ENCODE measurements at regions not wholly inside any gene's neighbourhood (a gene's known extent, or its start where the extent isn't known, plus 50 kb on each side); places are given as distances from the start of the nearest gene placed in this dataset.

GRCh38 chr2:53095664-53096063 is 671.9 kb upstream of the CHAC2 start:
- ChIA-PET POLR2A (no interaction called here), CTCF (no interaction called here)
- Histone ChIP-seq H3K27ac (ENCODE audit: extremely low read depth, low read depth, low read length) (no peak overlapping the region), H3K4me1 (ENCODE audit: control insufficient read depth, insufficient read depth, low read length) (no peaks in the 10 kb centered on the region), H3K4me3 (ENCODE audit: low read depth, low read length) (no peak overlapping the region), H3K36me3 (ENCODE audit: control insufficient read depth in 2 of 2, insufficient read depth in 1 of 2, low read length in 2 of 2) (no peaks in the 10 kb centered on the region), H3K9me3 (ENCODE audit: control insufficient read depth, insufficient read depth, low read depth, low read length) (no peaks in the 10 kb centered on the region)
- TF ChIP-seq ZNF121 (tag by site-specific recombination; IDR thresholded peaks at IDR 0.05): no peak
- TF ChIP-seq, protein P1, sequence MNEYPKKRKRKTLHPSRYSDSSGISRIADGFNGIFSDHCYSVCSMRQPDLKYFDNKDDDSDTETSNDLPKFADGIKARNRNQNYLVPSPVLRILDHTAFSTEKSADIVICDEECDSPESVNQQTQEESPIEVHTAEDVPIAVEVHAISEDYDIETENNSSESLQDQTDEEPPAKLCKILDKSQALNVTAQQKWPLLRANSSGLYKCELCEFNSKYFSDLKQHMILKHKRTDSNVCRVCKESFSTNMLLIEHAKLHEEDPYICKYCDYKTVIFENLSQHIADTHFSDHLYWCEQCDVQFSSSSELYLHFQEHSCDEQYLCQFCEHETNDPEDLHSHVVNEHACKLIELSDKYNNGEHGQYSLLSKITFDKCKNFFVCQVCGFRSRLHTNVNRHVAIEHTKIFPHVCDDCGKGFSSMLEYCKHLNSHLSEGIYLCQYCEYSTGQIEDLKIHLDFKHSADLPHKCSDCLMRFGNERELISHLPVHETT (tag by site-specific recombination; IDR thresholded peaks at IDR 0.05): no peak
- TF ChIP-seq, protein P2, sequence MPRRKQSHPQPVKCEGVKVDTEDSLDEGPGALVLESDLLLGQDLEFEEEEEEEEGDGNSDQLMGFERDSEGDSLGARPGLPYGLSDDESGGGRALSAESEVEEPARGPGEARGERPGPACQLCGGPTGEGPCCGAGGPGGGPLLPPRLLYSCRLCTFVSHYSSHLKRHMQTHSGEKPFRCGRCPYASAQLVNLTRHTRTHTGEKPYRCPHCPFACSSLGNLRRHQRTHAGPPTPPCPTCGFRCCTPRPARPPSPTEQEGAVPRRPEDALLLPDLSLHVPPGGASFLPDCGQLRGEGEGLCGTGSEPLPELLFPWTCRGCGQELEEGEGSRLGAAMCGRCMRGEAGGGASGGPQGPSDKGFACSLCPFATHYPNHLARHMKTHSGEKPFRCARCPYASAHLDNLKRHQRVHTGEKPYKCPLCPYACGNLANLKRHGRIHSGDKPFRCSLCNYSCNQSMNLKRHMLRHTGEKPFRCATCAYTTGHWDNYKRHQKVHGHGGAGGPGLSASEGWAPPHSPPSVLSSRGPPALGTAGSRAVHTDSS (tag by site-specific recombination; IDR thresholded peaks at IDR 0.05): no peak
- no peak for TF ChIP-seq BCL11B (tag by site-specific recombination; IDR thresholded peaks at IDR 0.05; ENCODE audit: low read depth)
- no peak for TF ChIP-seq SP7 (tag by site-specific recombination; IDR thresholded peaks at IDR 0.05)

- POLR2A ChIA-PET: no interaction called here
- no peaks in the 10 kb centered on the region for H3K9me3 ChIP-seq (ENCODE audit: control insufficient read depth, insufficient read depth, low read depth, low read length)
- no peak overlapping the region for H3K4me3 ChIP-seq (ENCODE audit: low read depth, low read length)
- CTCF ChIA-PET: no interaction called here
- H3K36me3 ChIP-seq (ENCODE audit: control insufficient read depth in 2 of 2, insufficient read depth in 1 of 2, low read length in 2 of 2): no peaks in the 10 kb centered on the region
- TF ChIP-seq ZNF433 (tag by site-specific recombination; IDR thresholded peaks at IDR 0.05; ENCODE audit: low read depth): no peak
- TF ChIP-seq ZNF23 (tag by site-specific recombination; IDR thresholded peaks at IDR 0.05; ENCODE audit: borderline replicate concordance): no peak
- no peak for TF ChIP-seq KLF16 (tag by site-specific recombination; IDR thresholded peaks at IDR 0.05)
- TF ChIP-seq HIC1 (tag by site-specific recombination; IDR thresholded peaks at IDR 0.05): no peak
- TF ChIP-seq ZNF843 (tag by site-specific recombination; IDR thresholded peaks at IDR 0.05): no peak
- no peak for TF ChIP-seq KLF10 (tag by site-specific recombination; IDR thresholded peaks at IDR 0.05)
- no peak for TF ChIP-seq MYNN (tag by site-specific recombination; IDR thresholded peaks at IDR 0.05; ENCODE audit: borderline replicate concordance)
- TF ChIP-seq, protein P3, sequence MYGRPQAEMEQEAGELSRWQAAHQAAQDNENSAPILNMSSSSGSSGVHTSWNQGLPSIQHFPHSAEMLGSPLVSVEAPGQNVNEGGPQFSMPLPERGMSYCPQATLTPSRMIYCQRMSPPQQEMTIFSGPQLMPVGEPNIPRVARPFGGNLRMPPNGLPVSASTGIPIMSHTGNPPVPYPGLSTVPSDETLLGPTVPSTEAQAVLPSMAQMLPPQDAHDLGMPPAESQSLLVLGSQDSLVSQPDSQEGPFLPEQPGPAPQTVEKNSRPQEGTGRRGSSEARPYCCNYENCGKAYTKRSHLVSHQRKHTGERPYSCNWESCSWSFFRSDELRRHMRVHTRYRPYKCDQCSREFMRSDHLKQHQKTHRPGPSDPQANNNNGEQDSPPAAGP (tag by site-specific recombination; IDR thresholded peaks at IDR 0.05): no peak
- no peak for TF ChIP-seq ZNF549 (tag by site-specific recombination; IDR thresholded peaks at IDR 0.05)
- no peak for TF ChIP-seq AEBP2 (tag by site-specific recombination; IDR thresholded peaks at IDR 0.05; ENCODE audit: borderline replicate concordance)
- TF ChIP-seq ZFP69B (tag by site-specific recombination; IDR thresholded peaks at IDR 0.05): no peak
- TF ChIP-seq ZNF202 (tag by site-specific recombination; IDR thresholded peaks at IDR 0.05; ENCODE audit: borderline replicate concordance): no peak
- TF ChIP-seq ZNF211 (tag by site-specific recombination; IDR thresholded peaks at IDR 0.05; ENCODE audit: low read depth): no peak
- TF ChIP-seq ZNF140 (tag by site-specific recombination; IDR thresholded peaks at IDR 0.05): no peak
- no peak for TF ChIP-seq GLI4 (tag by site-specific recombination; IDR thresholded peaks at IDR 0.05)
- TF ChIP-seq KLF7 (tag by site-specific recombination; IDR thresholded peaks at IDR 0.05; ENCODE audit: borderline replicate concordance): no peak
- TF ChIP-seq ZBTB8A (tag by site-specific recombination; IDR thresholded peaks at IDR 0.05): no peak
- H3K4me1 ChIP-seq (ENCODE audit: control insufficient read depth, insufficient read depth, low read length): no peaks in the 10 kb centered on the region
- H3K27ac ChIP-seq (ENCODE audit: extremely low read depth, low read depth, low read length): no peak overlapping the region
Observed at GRCh38 chr2:53095227-53095626, 672.4 kb upstream of the CHAC2 start.
